GM23338 (cell line): ENCODE measurements at regions not wholly inside any gene's neighbourhood (a gene's known extent, or its start where the extent isn't known, plus 50 kb on each side); places are given as distances from the start of the nearest gene placed in this dataset.

Source experiments
- ATAC-seq: fragments of 200-7000 bp; cut with Tn5 transposase; 3 replicates; pipeline ENCODE4 v1.9.1; 2020
- DNase-seq: peaks from one replicate; pipeline ENCODE4 v3.0.0-alpha.2; 2015; ENCODE audit warnings: low spot score
- H2AFZ ChIP-seq: fragments of 200-600 bp; sonication (generic); 2 replicates; pipeline ENCODE4 v1.8.0; 2016; ENCODE audit warnings: antibody characterized with exemption, mild to moderate bottlenecking, moderate library complexity
- H3F3A ChIP-seq: fragments of 200-600 bp; sonication (generic); replicated peaks from 2 replicates; pipeline ENCODE4 v1.8.0; 2017; ENCODE audit warnings: antibody characterized with exemption, mixed run types, low read depth
- H3K27ac ChIP-seq: fragments of 200-600 bp; sonication (generic); 2 replicates; pipeline ENCODE4 v1.6.1; 2016; ENCODE audit warnings: low read depth
- H3K27me3 ChIP-seq: fragments of 200-600 bp; sonication (generic); 2 replicates; pipeline ENCODE4 v1.8.0; 2016; ENCODE audit warnings: mild to moderate bottlenecking, mixed run types, moderate library complexity; ENCODE audit not compliant: insufficient read depth
- H3K36me3 ChIP-seq: fragments of 200-600 bp; sonication (generic); 2 replicates; pipeline ENCODE4 v1.8.0; 2016; ENCODE audit warnings: mild to moderate bottlenecking; ENCODE audit not compliant: insufficient read depth
- H3K4me1 ChIP-seq: fragments of 200-600 bp; sonication (generic); 2 replicates; pipeline ENCODE4 v1.8.0; 2016; ENCODE audit warnings: mild to moderate bottlenecking, moderate library complexity; ENCODE audit not compliant: insufficient read depth
- H3K4me2 ChIP-seq: fragments of 200-600 bp; sonication (generic); 2 replicates; pipeline ENCODE4 v1.7.1; 2017; ENCODE audit warnings: mixed run types
- H3K4me3 ChIP-seq: fragments of 200-600 bp; sonication (generic); 2 replicates; pipeline ENCODE4 v1.6.1; 2016; ENCODE audit warnings: mixed run types
- H3K79me2 ChIP-seq: fragments of 200-600 bp; sonication (generic); replicated peaks from 2 replicates; pipeline ENCODE4 v1.8.0; 2017; ENCODE audit warnings: mild to moderate bottlenecking; ENCODE audit not compliant: insufficient read depth
- H3K9me2 ChIP-seq: fragments of 200-600 bp; sonication (generic); 2 replicates; pipeline ENCODE4 v1.8.0; 2017; ENCODE audit not compliant: insufficient read depth
- H4K20me1 ChIP-seq: fragments of 200-600 bp; sonication (generic); replicated peaks from 2 replicates; pipeline ENCODE4 v1.8.0; 2017; ENCODE audit warnings: mild to moderate bottlenecking; ENCODE audit not compliant: insufficient read depth
- H3K27ac Mint-ChIP-seq: 2 replicates; pipeline ENCODE4 v1.8.0; 2020; ENCODE audit warnings: inconsistent platforms, mild to moderate bottlenecking, moderate library complexity, mixed read lengths
- H3K27me3 Mint-ChIP-seq: 3 replicates; pipeline ENCODE4 v1.8.0; 2022; ENCODE audit warnings: low read depth, mild to moderate bottlenecking, moderate library complexity, mixed read lengths, inconsistent platforms; ENCODE audit not compliant: insufficient read depth, poor library complexity
- H3K36me3 Mint-ChIP-seq: 3 replicates; pipeline ENCODE4 v1.8.0; 2021; ENCODE audit warnings: low read depth, mild to moderate bottlenecking, inconsistent platforms, moderate library complexity, mixed read lengths
- H3K4me1 Mint-ChIP-seq: 3 replicates; pipeline ENCODE4 v1.8.0; 2020; ENCODE audit warnings: mild to moderate bottlenecking, inconsistent platforms, mixed read lengths
- H3K4me3 Mint-ChIP-seq: 3 replicates; pipeline ENCODE4 v1.8.0; 2021; ENCODE audit warnings: moderate library complexity, mild to moderate bottlenecking, inconsistent platforms, mixed read lengths
- H3K9me3 Mint-ChIP-seq: 3 replicates; pipeline ENCODE4 v1.8.0; 2020; ENCODE audit warnings: moderate library complexity, mild to moderate bottlenecking, inconsistent platforms, mixed read lengths
- CREB1 ChIP-seq: fragments of 250-450 bp; sonication (Bioruptor Pico); IDR thresholded peaks from 2 replicates; pipeline ENCODE4 v1.5.0; 2020; ENCODE audit warnings: low read depth, mild to moderate bottlenecking, moderate library complexity
- EZH2 ChIP-seq: fragments of 200-600 bp; sonication (generic); IDR thresholded peaks from one replicate; pipeline ENCODE4 v1.8.0; 2017; ENCODE audit warnings: antibody characterized with exemption, mild to moderate bottlenecking, low read depth; ENCODE audit not compliant: unreplicated experiment
- EZH2phosphoT487 ChIP-seq: fragments of 200-600 bp; sonication (generic); IDR thresholded peaks from one replicate; pipeline ENCODE4 v1.8.1; 2018; ENCODE audit warnings: antibody characterized with exemption; ENCODE audit not compliant: unreplicated experiment
- JUNB ChIP-seq: IDR thresholded peaks from one replicate; pipeline ENCODE4 v1.6.1; 2016; ENCODE audit warnings: antibody characterized with exemption; ENCODE audit not compliant: unreplicated experiment
- NANOG ChIP-seq: IDR thresholded peaks from 2 replicates; pipeline ENCODE4 v1.6.1; 2016; ENCODE audit warnings: antibody characterized with exemption, borderline replicate concordance
- POLR2AphosphoS5 ChIP-seq: IDR thresholded peaks from 2 replicates; pipeline ENCODE4 v1.6.1; 2016; ENCODE audit warnings: antibody characterized with exemption, low read depth
- STAT1 ChIP-seq: IDR thresholded peaks from one replicate; pipeline ENCODE4 v1.6.1; 2016; ENCODE audit warnings: antibody characterized with exemption; ENCODE audit not compliant: unreplicated experiment
- ZNF114 ChIP-seq: fragments of 250-450 bp; sonication (Bioruptor Pico); IDR thresholded peaks from 2 replicates; pipeline ENCODE4 v1.5.0; 2020; ENCODE audit warnings: mild to moderate bottlenecking, moderate library complexity
- ZNF331 ChIP-seq: fragments of 250-450 bp; sonication (Bioruptor Pico); IDR thresholded peaks from 2 replicates; pipeline ENCODE4 v1.5.0; 2020; ENCODE audit warnings: low read depth, mild to moderate bottlenecking, moderate library complexity
- TF ChIP-seq, protein P1 (sequence below), 2 experiments: fragments of 200-600 bp in 1 of 2; sonication (generic) in 1 of 2; conservative IDR thresholded peaks; 2 replicates each; pipeline versions ENCODE4 v1.5.1 to v1.6.1; 2016 to 2017; ENCODE audit warnings: antibody characterized with exemption in 2 of 2, low read depth in 2 of 2, mild to moderate bottlenecking in 2 of 2, moderate library complexity in 1 of 2
- TF ChIP-seq, protein P2 (sequence below): IDR thresholded peaks from 2 replicates; pipeline ENCODE4 v1.6.1; 2016; ENCODE audit warnings: antibody characterized with exemption
- TF ChIP-seq, protein P3 (sequence below): IDR thresholded peaks from one replicate; pipeline ENCODE4 v1.6.1; 2018; ENCODE audit warnings: antibody characterized with exemption; ENCODE audit not compliant: unreplicated experiment
- TF ChIP-seq, protein P4 (sequence below): fragments of 250-450 bp; sonication (Bioruptor Pico); IDR thresholded peaks from 2 replicates; pipeline ENCODE4 v1.5.0; 2020; ENCODE audit warnings: mild to moderate bottlenecking, moderate library complexity

DNA sequence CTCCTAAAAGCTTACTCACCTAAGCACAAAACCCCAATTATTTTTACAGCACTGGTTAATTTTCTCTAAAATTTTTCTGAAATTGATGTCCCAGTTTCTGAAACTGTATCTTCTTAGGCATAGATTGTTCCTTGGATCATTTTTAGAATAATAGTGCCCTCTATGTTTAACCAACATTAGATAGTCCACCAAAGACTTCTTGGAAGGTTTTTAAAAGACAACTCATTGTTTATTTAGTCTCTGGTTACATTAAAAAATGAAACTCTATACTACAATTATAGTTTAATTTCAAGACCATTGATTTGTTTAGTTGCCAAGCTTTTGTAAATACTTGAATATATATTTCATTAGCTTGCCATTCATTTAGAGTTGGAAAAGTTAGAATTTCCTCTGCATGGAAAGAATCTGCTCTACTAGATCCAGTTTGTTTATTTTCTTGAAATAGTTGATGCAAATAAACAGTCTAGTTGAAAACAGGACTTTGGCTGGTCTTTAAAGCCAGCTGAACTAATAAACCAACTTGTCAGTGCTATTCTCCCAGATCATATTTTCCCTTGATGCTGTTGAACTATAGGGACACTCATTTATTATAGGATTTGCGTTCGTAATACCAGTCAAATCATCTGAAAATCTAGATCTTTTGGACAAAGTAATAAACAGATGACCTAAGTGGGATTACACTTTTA is 990.5 kb downstream of the TLE1 start:
- TF ChIP-seq JUNB (no peak), EZH2 (no peak), CREB1 (CRISPR knock-in tag) (no peak), ZNF331 (CRISPR knock-in tag) (no peak), EZH2phosphoT487 (no peak), ZNF114 (CRISPR knock-in tag) (no peak), NANOG (no peak), STAT1 (no peak), POLR2AphosphoS5 (no peak)
- TF ChIP-seq, protein P1, sequence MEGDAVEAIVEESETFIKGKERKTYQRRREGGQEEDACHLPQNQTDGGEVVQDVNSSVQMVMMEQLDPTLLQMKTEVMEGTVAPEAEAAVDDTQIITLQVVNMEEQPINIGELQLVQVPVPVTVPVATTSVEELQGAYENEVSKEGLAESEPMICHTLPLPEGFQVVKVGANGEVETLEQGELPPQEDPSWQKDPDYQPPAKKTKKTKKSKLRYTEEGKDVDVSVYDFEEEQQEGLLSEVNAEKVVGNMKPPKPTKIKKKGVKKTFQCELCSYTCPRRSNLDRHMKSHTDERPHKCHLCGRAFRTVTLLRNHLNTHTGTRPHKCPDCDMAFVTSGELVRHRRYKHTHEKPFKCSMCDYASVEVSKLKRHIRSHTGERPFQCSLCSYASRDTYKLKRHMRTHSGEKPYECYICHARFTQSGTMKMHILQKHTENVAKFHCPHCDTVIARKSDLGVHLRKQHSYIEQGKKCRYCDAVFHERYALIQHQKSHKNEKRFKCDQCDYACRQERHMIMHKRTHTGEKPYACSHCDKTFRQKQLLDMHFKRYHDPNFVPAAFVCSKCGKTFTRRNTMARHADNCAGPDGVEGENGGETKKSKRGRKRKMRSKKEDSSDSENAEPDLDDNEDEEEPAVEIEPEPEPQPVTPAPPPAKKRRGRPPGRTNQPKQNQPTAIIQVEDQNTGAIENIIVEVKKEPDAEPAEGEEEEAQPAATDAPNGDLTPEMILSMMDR (conservative IDR thresholded peaks at IDR 0.05; ENCODE audit: low read depth in 2 of 2), result no peak
- TF ChIP-seq, protein P2, sequence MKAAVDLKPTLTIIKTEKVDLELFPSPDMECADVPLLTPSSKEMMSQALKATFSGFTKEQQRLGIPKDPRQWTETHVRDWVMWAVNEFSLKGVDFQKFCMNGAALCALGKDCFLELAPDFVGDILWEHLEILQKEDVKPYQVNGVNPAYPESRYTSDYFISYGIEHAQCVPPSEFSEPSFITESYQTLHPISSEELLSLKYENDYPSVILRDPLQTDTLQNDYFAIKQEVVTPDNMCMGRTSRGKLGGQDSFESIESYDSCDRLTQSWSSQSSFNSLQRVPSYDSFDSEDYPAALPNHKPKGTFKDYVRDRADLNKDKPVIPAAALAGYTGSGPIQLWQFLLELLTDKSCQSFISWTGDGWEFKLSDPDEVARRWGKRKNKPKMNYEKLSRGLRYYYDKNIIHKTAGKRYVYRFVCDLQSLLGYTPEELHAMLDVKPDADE, result no peak
- TF ChIP-seq, protein P3, sequence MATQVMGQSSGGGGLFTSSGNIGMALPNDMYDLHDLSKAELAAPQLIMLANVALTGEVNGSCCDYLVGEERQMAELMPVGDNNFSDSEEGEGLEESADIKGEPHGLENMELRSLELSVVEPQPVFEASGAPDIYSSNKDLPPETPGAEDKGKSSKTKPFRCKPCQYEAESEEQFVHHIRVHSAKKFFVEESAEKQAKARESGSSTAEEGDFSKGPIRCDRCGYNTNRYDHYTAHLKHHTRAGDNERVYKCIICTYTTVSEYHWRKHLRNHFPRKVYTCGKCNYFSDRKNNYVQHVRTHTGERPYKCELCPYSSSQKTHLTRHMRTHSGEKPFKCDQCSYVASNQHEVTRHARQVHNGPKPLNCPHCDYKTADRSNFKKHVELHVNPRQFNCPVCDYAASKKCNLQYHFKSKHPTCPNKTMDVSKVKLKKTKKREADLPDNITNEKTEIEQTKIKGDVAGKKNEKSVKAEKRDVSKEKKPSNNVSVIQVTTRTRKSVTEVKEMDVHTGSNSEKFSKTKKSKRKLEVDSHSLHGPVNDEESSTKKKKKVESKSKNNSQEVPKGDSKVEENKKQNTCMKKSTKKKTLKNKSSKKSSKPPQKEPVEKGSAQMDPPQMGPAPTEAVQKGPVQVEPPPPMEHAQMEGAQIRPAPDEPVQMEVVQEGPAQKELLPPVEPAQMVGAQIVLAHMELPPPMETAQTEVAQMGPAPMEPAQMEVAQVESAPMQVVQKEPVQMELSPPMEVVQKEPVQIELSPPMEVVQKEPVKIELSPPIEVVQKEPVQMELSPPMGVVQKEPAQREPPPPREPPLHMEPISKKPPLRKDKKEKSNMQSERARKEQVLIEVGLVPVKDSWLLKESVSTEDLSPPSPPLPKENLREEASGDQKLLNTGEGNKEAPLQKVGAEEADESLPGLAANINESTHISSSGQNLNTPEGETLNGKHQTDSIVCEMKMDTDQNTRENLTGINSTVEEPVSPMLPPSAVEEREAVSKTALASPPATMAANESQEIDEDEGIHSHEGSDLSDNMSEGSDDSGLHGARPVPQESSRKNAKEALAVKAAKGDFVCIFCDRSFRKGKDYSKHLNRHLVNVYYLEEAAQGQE, result no peak
- TF ChIP-seq, protein P4, sequence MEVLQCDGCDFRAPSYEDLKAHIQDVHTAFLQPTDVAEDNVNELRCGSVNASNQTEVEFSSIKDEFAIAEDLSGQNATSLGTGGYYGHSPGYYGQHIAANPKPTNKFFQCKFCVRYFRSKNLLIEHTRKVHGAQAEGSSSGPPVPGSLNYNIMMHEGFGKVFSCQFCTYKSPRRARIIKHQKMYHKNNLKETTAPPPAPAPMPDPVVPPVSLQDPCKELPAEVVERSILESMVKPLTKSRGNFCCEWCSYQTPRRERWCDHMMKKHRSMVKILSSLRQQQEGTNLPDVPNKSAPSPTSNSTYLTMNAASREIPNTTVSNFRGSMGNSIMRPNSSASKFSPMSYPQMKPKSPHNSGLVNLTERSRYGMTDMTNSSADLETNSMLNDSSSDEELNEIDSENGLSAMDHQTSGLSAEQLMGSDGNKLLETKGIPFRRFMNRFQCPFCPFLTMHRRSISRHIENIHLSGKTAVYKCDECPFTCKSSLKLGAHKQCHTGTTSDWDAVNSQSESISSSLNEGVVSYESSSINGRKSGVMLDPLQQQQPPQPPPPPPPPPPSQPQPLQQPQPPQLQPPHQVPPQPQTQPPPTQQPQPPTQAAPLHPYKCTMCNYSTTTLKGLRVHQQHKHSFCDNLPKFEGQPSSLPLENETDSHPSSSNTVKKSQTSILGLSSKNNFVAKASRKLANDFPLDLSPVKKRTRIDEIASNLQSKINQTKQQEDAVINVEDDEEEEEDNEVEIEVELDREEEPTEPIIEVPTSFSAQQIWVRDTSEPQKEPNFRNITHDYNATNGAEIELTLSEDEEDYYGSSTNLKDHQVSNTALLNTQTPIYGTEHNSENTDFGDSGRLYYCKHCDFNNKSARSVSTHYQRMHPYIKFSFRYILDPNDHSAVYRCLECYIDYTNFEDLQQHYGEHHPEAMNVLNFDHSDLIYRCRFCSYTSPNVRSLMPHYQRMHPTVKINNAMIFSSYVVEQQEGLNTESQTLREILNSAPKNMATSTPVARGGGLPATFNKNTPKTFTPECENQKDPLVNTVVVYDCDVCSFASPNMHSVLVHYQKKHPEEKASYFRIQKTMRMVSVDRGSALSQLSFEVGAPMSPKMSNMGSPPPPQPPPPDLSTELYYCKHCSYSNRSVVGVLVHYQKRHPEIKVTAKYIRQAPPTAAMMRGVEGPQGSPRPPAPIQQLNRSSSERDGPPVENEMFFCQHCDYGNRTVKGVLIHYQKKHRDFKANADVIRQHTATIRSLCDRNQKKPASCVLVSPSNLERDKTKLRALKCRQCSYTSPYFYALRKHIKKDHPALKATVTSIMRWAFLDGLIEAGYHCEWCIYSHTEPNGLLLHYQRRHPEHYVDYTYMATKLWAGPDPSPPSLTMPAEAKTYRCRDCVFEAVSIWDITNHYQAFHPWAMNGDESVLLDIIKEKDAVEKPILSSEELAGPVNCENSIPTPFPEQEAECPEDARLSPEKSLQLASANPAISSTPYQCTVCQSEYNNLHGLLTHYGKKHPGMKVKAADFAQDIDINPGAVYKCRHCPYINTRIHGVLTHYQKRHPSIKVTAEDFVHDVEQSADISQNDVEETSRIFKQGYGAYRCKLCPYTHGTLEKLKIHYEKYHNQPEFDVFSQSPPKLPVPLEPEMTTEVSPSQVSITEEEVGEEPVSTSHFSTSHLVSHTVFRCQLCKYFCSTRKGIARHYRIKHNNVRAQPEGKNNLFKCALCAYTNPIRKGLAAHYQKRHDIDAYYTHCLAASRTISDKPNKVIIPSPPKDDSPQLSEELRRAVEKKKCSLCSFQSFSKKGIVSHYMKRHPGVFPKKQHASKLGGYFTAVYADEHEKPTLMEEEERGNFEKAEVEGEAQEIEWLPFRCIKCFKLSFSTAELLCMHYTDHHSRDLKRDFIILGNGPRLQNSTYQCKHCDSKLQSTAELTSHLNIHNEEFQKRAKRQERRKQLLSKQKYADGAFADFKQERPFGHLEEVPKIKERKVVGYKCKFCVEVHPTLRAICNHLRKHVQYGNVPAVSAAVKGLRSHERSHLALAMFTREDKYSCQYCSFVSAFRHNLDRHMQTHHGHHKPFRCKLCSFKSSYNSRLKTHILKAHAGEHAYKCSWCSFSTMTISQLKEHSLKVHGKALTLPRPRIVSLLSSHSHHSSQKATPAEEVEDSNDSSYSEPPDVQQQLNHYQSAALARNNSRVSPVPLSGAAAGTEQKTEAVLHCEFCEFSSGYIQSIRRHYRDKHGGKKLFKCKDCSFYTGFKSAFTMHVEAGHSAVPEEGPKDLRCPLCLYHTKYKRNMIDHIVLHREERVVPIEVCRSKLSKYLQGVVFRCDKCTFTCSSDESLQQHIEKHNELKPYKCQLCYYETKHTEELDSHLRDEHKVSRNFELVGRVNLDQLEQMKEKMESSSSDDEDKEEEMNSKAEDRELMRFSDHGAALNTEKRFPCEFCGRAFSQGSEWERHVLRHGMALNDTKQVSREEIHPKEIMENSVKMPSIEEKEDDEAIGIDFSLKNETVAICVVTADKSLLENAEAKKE (CRISPR knock-in tag), result no peak
- no peaks in the 10 kb centered on the region; the same call in 2 of the 3 replicates for H3K9me3 Mint-ChIP-seq
- Histone ChIP-seq H3K4me1 (peaks cover 18% of the 10 kb centered on the region), H3K4me2 (no peak overlapping the region), H4K20me1 (no peaks in the 10 kb centered on the region), H3K9me2 (0 out of 2 replicates have a peak, but pooled peaks cover 4% of the 10 kb centered on the region), H3K79me2 (no peaks in the 10 kb centered on the region), H3K36me3 (no peaks in the 10 kb centered on the region), H3K27ac (no peak overlapping the region), H3F3A (no peaks in the 10 kb centered on the region), H3K27me3 (no peaks in the 10 kb centered on the region), H2AFZ (no peak overlapping the region), H3K4me3 (no peak overlapping the region)
- ATAC-seq (no peak), DNase-seq (no peak)
- H3K4me3 Mint-ChIP-seq, result no peak overlapping the region
- H3K27me3 Mint-ChIP-seq, result no peaks in the 10 kb centered on the region
- no peak overlapping the region for H3K27ac Mint-ChIP-seq
- H3K4me1 Mint-ChIP-seq, result peaks cover 18% of the 10 kb centered on the region; the same call in 2 of the 3 replicates
- no peaks in the 10 kb centered on the region for H3K36me3 Mint-ChIP-seq
